Activated CD4-positive, alpha-beta T cell treated with anti-CD3 and anti-CD28 coated beads, Interleukin-2, amount 10 ng/mL, durations not matched to agents 7 days and 5 days (primary cell): ENCODE measurements at regions not wholly inside any gene's neighbourhood (a gene's known extent, or its start where the extent isn't known, plus 50 kb on each side); places are given as distances from the start of the nearest gene placed in this dataset.

Experiments
- CTCF ChIA-PET: fragments of 350-600 bp; sonication (Branson Sonifier 250); formaldehyde crosslinking; loops from one replicate; lab custom pipeline; 2021; ENCODE audit warnings: antibody characterized with exemption; lab: Charles Lee
- POLR2A ChIA-PET: fragments of 350-600 bp; sonication (Branson Sonifier 250); formaldehyde crosslinking; loops from one replicate; lab custom pipeline; 2021; ENCODE audit warnings: antibody characterized with exemption; lab: Charles Lee
- DNase-seq: peaks from one replicate; pipeline ENCODE4 v3.0.0-alpha.2; 2020
- H3K27ac Mint-ChIP-seq: one replicate; pipeline ENCODE4 v1.8.0; 2021; ENCODE audit warnings: mild to moderate bottlenecking, moderate library complexity, mixed read lengths
- H3K27me3 Mint-ChIP-seq: one replicate; pipeline ENCODE4 v1.8.0; 2021; ENCODE audit warnings: mixed read lengths
- H3K36me3 Mint-ChIP-seq: one replicate; pipeline ENCODE4 v1.8.0; 2021; ENCODE audit warnings: low read depth, mixed read lengths
- H3K4me1 Mint-ChIP-seq: one replicate; pipeline ENCODE4 v1.8.0; 2021; ENCODE audit warnings: mixed read lengths
- H3K4me3 Mint-ChIP-seq: one replicate; pipeline ENCODE4 v1.8.0; 2021; ENCODE audit warnings: mild to moderate bottlenecking, moderate library complexity, mixed read lengths
- H3K9me3 Mint-ChIP-seq: one replicate; pipeline ENCODE4 v1.8.0; 2021; ENCODE audit warnings: mixed read lengths

DNA sequence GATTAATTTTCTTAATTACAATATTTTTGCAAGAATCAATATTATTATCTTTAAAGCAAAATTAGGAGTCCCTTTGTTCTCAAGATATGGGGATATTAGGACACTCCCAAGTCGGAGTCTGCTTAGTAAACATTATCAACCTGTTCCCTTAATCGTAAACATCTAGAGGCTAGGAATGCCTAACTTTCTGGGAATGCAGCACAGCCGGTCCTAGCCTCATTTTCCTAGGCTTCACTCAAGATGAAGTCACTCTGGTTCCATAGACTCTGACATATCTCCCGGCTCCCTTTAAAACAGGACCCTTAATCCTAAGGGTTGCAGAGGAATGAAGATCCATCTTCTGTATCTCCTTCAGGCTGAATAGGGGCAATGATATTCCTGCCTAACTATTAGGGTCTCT lies 367.6 kb downstream of the GPM6A start:
- Mint-ChIP-seq H3K36me3 (no peaks in the 10 kb centered on the region), H3K4me1 (no peaks in the 10 kb centered on the region), H3K27me3 (no peaks in the 10 kb centered on the region), H3K9me3 (no peaks in the 10 kb centered on the region), H3K27ac (no peak overlapping the region), H3K4me3 (no peak overlapping the region)
- ChIA-PET POLR2A (no interaction called here), CTCF (no interaction called here)
- no peak for DNase-seq

DNA sequence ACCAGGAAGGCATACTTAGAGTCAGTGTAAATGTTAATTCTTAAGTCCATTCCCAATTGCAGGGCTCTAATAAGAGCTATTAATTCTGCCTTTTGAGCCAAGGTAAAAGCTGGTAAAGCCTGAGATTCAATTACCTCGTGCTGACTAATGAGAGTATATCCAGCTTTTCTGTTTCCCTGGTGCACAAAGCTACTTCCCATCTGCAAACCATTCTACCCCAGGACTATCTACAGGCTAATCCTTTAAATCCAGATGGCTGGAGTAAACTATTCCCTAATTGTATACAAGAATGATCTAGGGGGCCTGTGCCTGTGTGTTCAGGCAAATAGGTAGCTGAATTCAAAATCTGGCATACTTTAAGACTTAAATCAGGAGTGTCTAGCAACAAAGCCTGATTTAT lies 365.0 kb downstream of the GPM6A start:
- Mint-ChIP-seq H3K36me3 (no peaks in the 10 kb centered on the region), H3K4me1 (no peaks in the 10 kb centered on the region), H3K4me3 (no peak overlapping the region), H3K9me3 (no peaks in the 10 kb centered on the region), H3K27ac (no peak overlapping the region), H3K27me3 (no peaks in the 10 kb centered on the region)
- DNase-seq = no peak
- CTCF ChIA-PET = interaction anchor here (0.6 to 1.1 kb wide), 2 partner anchors 11 to 103 kb away, joined by 3 read pairs; no protein-coding TSS in a partner anchor
- POLR2A ChIA-PET = no interaction called here

DNA sequence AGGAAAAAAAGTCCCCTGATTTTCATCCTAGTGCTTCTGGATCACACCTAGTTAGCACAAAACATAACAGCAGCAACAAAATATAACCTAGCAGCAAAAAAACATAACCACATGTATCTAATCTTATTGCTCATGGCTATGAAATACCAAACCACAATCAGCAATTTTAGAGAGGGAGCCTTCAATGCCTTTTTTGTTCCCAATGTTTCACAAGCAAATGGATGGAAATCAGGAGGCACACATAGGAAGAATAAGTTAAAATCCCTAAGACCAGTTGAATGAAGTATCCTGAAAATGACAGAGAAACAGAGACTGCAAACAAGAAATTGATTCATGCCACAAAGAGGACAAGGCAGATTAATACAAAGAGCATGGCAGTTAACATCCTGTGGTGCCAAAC lies 361.6 kb downstream of the GPM6A start:
- no peaks in the 10 kb centered on the region for H3K36me3 Mint-ChIP-seq

DNA sequence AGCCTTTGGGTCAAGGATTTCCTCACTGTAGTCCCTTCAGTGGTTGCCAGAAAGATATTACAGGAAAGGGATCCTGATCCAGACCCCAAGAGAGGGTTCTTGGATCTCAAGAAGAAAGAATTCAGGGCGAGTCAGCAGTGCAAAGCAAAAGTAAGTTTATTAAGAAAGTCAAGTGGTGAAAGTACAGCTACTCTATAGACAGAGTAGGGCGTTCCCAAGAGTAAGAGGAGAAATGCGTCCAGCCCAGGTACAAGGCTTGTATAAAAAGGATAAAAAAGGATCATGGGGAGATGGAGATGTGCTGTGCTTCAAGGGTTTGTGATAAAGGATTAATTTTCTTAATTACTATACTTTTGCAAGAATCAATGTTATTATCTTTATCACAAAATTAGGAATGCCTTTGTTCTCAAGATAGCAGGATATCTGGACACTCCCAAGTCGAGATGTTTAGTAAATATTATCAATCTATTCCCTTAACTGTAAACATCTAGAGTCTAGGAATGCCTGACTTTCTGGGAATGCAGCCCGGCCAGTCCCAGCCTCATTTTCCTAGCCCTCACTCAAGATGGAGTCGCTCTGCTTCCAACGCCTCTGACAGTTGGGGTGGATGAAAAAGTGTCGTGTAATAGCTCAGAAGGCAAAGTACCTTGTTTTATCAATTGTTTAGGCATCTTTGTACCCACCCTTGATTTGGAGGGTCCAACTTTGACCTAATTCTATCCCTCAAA lies 360.7 kb downstream of the GPM6A start:
- no peaks in the 10 kb centered on the region for H3K4me1 Mint-ChIP-seq
- H3K9me3 Mint-ChIP-seq = no peaks in the 10 kb centered on the region
- ChIA-PET CTCF (no interaction called here), POLR2A (no interaction called here)
- H3K4me3 Mint-ChIP-seq = no peak overlapping the region
- no peak for DNase-seq
- H3K36me3 Mint-ChIP-seq = no peaks in the 10 kb centered on the region
- H3K27me3 Mint-ChIP-seq = no peaks in the 10 kb centered on the region
- no peak overlapping the region for H3K27ac Mint-ChIP-seq

More for the DNA sequence above, 361.6 kb downstream of the GPM6A start:
- POLR2A ChIA-PET = no interaction called here
- Mint-ChIP-seq H3K4me3 (no peak overlapping the region), H3K27me3 (no peaks in the 10 kb centered on the region), H3K27ac (no peak overlapping the region), H3K9me3 (no peaks in the 10 kb centered on the region), H3K4me1 (no peaks in the 10 kb centered on the region)
- CTCF ChIA-PET = no interaction called here
- no peak for DNase-seq

DNA sequence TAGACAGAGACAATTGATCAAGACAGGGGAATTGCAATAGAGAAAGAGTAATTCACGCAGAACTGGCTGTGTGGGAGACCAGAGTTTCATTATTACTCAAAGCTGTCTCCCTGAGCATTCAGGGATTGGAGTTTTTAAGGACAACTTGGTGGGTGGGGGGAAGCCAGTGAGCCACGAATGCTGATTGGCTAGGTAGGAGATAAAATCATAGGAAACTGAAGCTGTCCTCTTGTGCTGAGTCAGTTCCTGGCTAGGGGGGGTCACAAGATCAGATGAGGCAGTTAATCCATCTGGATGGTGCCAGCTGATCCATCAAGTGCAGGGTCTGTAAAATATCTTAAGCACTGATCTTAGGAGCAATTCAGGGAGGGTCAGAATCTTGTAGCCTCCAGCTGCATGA lies 358.6 kb downstream of the GPM6A start:
- Mint-ChIP-seq H3K4me3 (no peak overlapping the region), H3K36me3 (no peaks in the 10 kb centered on the region), H3K27me3 (no peaks in the 10 kb centered on the region), H3K4me1 (no peaks in the 10 kb centered on the region), H3K9me3 (no peaks in the 10 kb centered on the region), H3K27ac (no peak overlapping the region)
- DNase-seq = no peak
- ChIA-PET CTCF (no interaction called here), POLR2A (no interaction called here)

DNA sequence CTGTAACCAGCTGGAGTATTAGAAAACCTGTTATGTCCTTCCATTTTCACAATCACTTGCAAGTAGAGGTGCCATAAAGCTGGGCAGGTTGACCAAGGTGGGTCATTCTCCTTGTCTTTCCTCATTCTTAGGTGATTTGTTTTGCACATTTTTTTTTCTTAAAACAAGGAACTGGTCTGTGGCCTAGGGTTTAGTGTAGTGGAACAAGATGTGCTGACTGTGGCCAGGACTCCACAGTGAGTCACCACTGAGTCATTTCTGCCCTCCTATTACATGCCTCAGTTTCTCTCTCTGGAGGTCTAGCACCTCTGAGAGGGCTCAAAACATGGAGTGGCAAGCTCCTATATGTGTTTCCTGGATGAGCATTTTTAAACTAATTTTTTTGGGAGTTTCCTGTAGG lies 355.9 kb downstream of the GPM6A start:
- Mint-ChIP-seq H3K36me3 (no peaks in the 10 kb centered on the region), H3K27ac (no peak overlapping the region), H3K27me3 (no peaks in the 10 kb centered on the region), H3K4me3 (no peak overlapping the region), H3K4me1 (no peaks in the 10 kb centered on the region), H3K9me3 (no peaks in the 10 kb centered on the region)
- ChIA-PET POLR2A (no interaction called here), CTCF (no interaction called here)
- DNase-seq = no peak

DNA sequence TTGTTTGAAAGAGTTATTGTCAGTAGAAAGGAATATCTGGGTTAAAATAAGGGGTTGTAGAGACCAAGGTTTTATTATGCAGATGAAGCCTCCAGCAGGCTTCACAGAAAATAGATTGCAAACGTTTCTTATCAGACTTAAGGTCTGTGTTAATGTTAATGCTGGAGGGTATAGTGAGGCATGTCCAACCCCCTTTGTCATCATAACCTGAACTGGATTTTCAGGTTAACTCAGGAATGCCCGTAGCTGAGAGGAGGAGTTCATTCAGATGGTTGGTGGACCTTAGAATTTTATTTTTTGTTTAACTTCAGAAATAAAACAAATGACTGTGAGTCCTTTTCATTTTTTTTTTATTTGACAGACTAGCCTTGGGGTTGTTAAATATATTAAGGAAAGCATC lies 354.1 kb downstream of the GPM6A start:
- Mint-ChIP-seq H3K27ac (no peak overlapping the region), H3K4me3 (no peak overlapping the region), H3K36me3 (no peaks in the 10 kb centered on the region), H3K9me3 (no peaks in the 10 kb centered on the region), H3K4me1 (no peaks in the 10 kb centered on the region), H3K27me3 (no peaks in the 10 kb centered on the region)
- ChIA-PET POLR2A (no interaction called here), CTCF (interaction anchor here (0.6 kb wide), 1 partner anchor 11 kb away, joined by 3 read pairs; no protein-coding TSS in a partner anchor)
- DNase-seq = no peak

DNA sequence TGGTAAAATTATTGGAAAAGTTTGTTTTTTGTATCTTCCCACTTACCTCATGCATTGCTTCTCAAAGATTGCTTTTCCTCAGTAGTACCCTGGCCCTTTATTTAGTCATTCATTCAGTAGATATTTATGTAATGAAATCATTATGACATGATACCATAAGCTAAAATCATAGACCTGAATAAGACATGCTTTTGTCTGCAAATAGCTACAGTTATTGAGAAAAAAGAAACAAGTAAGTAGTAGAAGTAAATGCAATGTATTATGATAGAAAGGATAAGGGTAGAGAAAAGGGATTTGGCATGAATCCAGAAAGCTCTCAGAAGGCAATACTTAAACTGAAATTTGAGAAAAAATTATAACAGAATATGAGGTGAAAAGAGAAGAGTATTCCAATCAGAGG lies 352.5 kb downstream of the GPM6A start:
- ChIA-PET POLR2A (no interaction called here), CTCF (interaction anchor here (0.6 kb wide), 1 partner anchor 512 kb away, joined by 3 read pairs; no protein-coding TSS in a partner anchor)
- no peak for DNase-seq
- no peaks in the 10 kb centered on the region for H3K9me3 Mint-ChIP-seq
- no peak overlapping the region for H3K4me3 Mint-ChIP-seq
- no peaks in the 10 kb centered on the region for H3K36me3 Mint-ChIP-seq
- no peak overlapping the region for H3K27ac Mint-ChIP-seq
- H3K4me1 Mint-ChIP-seq = no peaks in the 10 kb centered on the region
- no peaks in the 10 kb centered on the region for H3K27me3 Mint-ChIP-seq

DNA sequence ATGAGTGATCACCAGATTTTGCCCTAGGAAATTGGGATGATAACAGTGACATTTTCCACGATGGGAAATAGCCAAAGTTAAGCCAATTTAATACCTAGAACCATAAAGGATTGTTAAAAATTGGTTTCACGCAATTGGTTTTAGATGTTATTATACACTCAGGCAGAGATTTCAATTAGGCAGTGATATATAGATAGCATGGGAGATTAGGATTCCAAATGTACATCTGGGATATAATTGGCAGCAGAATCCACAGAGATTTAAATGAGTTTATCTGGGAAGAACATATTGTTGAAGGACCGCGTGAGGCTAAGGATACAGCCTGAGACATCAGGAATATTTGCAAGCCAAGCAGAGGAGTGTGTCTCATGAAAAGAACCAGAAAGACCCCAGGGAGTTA lies 351.6 kb downstream of the GPM6A start:
- no peaks in the 10 kb centered on the region for H3K9me3 Mint-ChIP-seq
- H3K27me3 Mint-ChIP-seq = no peaks in the 10 kb centered on the region
- H3K4me3 Mint-ChIP-seq = no peak overlapping the region
- H3K27ac Mint-ChIP-seq = no peak overlapping the region
- H3K4me1 Mint-ChIP-seq = no peaks in the 10 kb centered on the region
- CTCF ChIA-PET = no interaction called here
- POLR2A ChIA-PET = no interaction called here
- DNase-seq = no peak
- H3K36me3 Mint-ChIP-seq = no peaks in the 10 kb centered on the region

DNA sequence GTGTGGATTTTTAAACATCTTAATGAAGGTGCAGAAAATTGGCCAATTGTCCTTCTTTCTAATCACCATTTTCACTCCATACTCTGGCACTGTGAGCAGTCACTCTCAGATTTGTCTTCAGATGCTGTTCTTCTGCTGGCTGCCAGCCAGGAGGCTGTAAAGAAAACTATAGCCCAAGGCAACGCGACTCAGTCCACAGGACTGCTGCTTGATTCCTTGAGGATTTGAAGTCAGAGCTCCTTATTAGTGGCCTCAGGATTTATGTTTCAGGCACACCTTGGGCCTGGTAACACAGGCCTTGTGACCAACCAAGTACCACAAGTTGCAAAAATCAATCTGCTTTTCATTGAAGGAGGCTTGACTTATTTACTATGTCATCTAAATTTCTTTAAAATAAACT lies 342.6 kb downstream of the GPM6A start:
- no peaks in the 10 kb centered on the region for H3K27me3 Mint-ChIP-seq
- POLR2A ChIA-PET = no interaction called here
- H3K27ac Mint-ChIP-seq = no peak overlapping the region
- no peaks in the 10 kb centered on the region for H3K36me3 Mint-ChIP-seq
- CTCF ChIA-PET = interaction anchor here (0.7 kb wide), 1 partner anchor 10 kb away, joined by 3 read pairs; no protein-coding TSS in a partner anchor
- DNase-seq = no peak
- H3K4me1 Mint-ChIP-seq = no peaks in the 10 kb centered on the region
- peaks cover 2% of the 10 kb centered on the region for H3K9me3 Mint-ChIP-seq
- no peak overlapping the region for H3K4me3 Mint-ChIP-seq

DNA sequence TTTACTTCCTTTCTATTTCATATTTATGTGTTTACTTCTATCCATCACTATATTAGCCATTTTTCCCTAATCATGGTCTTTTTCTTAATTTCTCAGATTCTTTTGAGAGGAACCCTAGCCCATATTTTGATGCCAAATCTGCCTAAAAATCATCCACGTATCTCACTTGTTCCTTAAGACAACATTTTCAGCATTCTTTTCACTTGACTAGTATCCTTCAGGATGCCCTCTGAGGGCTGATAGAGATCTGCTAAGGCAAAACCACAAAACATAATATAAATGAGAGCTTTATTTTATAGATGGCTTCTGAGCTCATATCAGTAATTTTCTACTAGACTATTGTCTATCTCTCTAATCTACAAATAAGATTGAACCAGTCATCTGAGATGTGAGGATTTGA lies 341.9 kb downstream of the GPM6A start:
- Mint-ChIP-seq H3K4me1 (no peaks in the 10 kb centered on the region), H3K27me3 (no peaks in the 10 kb centered on the region), H3K4me3 (no peak overlapping the region), H3K9me3 (peaks cover 2% of the 10 kb centered on the region), H3K36me3 (no peaks in the 10 kb centered on the region), H3K27ac (no peak overlapping the region)
- CTCF ChIA-PET = interaction anchor here (0.7 kb wide), 1 partner anchor 9 kb away, joined by 3 read pairs; no protein-coding TSS in a partner anchor
- no peak for DNase-seq
- POLR2A ChIA-PET = no interaction called here

DNA sequence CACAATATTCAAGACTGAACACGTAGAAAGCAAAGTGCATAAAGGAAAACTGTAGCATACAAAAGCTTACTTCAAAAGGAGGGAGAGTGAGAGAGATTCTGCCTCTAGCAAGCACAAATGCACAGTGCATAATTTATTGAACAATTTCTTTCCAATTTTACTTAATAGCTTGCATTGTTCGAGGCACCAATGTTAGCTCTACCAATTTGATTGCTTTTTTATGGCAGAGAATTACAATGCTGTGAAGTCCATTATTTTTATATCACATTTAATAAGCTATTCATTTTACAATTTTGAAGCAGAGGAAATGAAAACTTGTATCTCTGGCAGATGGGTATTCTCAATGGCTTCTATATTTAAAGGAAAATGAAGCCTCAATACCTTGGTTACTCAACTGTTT lies 331.7 kb downstream of the GPM6A start:
- H3K27me3 Mint-ChIP-seq = no peaks in the 10 kb centered on the region
- POLR2A ChIA-PET = no interaction called here
- no peaks in the 10 kb centered on the region for H3K9me3 Mint-ChIP-seq
- CTCF ChIA-PET = no interaction called here
- H3K27ac Mint-ChIP-seq = no peak overlapping the region
- H3K4me1 Mint-ChIP-seq = no peaks in the 10 kb centered on the region
- no peaks in the 10 kb centered on the region for H3K36me3 Mint-ChIP-seq
- no peak for DNase-seq
- no peak overlapping the region for H3K4me3 Mint-ChIP-seq

DNA sequence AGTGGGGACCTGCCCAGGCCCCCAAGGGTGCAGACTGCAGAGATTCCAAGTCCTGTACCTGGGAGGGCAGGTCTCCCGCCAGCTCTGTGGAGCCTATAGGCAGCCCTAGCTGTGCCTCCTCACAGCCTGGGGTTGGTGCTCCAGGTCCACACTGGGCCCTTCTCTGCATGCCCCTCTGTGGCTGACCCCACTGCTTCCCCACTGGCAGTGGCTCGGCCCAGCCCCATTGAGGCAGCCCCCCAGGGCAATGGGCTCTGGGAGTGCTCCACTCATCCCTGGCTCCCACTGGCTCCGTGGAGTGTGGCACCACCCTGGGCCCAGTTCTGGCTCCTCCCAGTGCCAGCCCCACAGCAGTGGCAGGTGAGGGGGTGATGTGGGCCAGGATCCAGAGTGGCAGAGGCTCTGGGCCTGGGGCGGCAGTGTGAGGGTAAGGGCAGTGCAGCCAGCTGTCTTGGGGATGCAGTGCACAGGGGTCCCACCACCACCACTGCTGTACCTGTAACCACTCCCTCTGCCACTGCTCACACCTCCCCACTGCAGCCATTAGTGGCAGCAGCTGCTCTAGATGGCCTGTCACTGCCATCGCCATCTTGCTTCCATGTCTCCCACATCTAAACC lies 312.2 kb downstream of the GPM6A start:
- no peak overlapping the region for H3K4me3 Mint-ChIP-seq
- no peaks in the 10 kb centered on the region for H3K36me3 Mint-ChIP-seq
- no peak overlapping the region for H3K27ac Mint-ChIP-seq
- POLR2A ChIA-PET = no interaction called here
- H3K9me3 Mint-ChIP-seq = peaks cover 2% of the 10 kb centered on the region
- CTCF ChIA-PET = interaction anchor here (1.0 kb wide), 1 partner anchor 28 kb away, joined by 3 read pairs; no protein-coding TSS in a partner anchor
- no peaks in the 10 kb centered on the region for H3K4me1 Mint-ChIP-seq
- no peaks in the 10 kb centered on the region for H3K27me3 Mint-ChIP-seq
- no peak for DNase-seq
